ENCODE measurements at regions not wholly inside any gene's neighbourhood (a gene's known extent, or its start where the extent isn't known, plus 50 kb on each side); places are given as distances from the start of the nearest gene placed in this dataset.
"Not testable (repeated sequence)": the region's sequence is repeated elsewhere in the genome, so short reads cannot be mapped to it uniquely, and the experiment has no call there.

GRCh38 chr5:40224421-40224820, 455.3 kb upstream of the PTGER4 start:
- DNase-seq (ENCODE audit: low read depth in 3 of 3): no peak

- DNase-seq (ENCODE audit: low read depth in 3 of 3): peak in 2 of 3 donors; percentile 14 to 20
Measured at GRCh38 chr5:40223884-40224402, 455.8 kb upstream of the PTGER4 start.

- no peak for DNase-seq (ENCODE audit: low read depth in 3 of 3)
Measured at GRCh38 chr5:40221796-40222195, 457.9 kb upstream of the PTGER4 start.

GRCh38 chr5:40221255-40221654, 458.5 kb upstream of the PTGER4 start:
- no peak for DNase-seq (ENCODE audit: low read depth in 3 of 3)

DNA sequence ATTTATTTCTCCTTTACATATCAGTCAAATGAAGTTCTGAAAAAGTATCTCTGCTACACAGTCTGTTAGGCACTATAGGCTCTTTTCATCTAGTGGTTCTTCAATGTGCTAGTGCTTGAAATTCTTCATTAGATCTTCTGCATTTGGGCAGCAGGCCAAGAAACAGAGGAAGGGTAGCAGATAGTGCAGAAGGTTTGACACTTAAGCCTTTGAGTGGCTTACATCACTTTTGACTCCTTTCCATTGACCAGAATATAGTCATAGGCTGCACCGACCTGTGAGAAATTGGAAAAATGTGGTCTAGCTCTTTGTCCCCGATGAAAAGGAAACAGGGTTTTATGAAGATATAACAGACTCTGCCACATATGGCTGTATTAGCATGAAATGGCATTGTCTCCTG, 459.5 kb upstream of the PTGER4 start:
- DNase-seq (ENCODE audit: low read depth in 3 of 3): no peak

DNA sequence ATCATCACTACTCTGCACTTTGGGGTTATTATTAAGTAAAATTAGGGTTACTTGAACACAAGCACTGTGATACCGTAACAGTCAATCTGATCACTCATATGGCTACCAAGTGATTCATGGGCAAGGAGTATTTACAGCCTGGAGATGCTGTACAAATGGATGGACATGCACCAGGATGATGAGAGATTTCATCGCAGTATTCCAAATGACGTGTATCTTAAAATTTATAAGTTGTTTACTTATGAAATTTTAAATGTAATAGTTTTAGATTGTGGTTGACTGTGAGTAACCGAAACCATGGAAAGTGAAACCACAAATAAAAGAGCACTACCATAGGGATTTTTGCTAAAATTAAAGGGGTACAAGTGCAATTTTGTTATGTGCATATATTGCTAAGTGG, 462.2 kb upstream of the PTGER4 start:
- no peak for DNase-seq (ENCODE audit: low read depth in 3 of 3)

- no peak for DNase-seq (ENCODE audit: low read depth in 3 of 3)
Measured at GRCh38 chr5:40210694-40211093, 469.0 kb upstream of the PTGER4 start.

DNA sequence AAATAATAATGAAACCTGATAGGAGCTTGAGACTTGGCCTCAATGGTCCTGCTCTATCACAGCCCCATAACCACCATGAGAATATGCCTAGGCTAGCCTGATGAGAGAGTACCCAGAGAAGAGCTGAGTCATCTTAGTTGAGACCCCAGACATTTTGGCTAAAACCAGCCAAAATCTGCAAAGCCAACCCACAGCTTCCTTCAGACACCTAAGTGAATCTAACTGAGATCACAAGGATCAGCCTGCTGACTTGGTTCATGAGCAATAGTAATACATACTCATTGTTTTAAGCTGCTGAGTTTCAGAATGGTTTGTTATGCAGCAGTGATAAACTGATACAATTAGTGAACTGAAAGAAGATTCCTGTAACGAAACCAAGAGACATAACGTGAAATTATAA, 473.7 kb upstream of the PTGER4 start:
- DNase-seq (ENCODE audit: low read depth in 3 of 3): no peak

DNA sequence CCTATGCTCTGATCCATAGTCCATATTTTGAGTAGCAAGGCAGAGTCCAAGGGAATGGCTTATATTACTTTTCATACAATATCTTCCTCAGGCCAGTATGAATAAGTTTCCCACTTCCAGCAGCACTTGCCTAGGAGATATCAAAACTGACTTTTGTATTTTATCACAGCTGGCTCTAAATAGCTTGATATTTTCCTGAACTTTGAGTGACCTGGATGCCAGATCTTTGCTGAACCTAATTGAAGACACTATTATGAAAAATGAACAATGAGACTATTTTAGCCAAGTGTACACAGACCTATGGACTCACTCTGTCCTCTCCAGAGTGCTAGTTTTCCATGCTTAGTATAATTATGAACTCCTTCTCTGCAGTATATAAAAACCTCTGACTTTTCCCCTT, 475.6 kb upstream of the PTGER4 start:
- no peak for DNase-seq (ENCODE audit: low read depth in 3 of 3)

GRCh38 chr5:40202814-40203440, 476.8 kb upstream of the PTGER4 start:
- DNase-seq (ENCODE audit: low read depth in 3 of 3): no peak

DNA sequence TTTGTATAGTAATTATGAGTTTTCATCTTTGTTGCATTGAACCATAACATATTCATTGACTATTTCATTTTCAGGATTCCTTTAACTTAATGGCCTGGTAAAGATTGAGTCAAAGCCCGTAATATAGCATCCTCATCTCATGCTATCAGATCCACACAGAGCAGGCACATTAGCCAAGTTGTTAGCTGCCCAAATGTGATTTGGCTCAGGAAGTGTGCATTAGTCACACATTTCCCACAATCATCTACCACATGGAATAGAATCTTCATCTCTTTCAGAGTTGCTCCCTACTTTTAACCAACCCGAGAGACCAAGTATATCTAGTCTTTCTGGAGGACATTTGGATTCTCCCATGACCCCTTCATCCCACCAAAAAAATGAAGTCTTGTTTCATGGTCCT, 481.0 kb upstream of the PTGER4 start:
- no peak for DNase-seq (ENCODE audit: low read depth in 3 of 3)

DNA sequence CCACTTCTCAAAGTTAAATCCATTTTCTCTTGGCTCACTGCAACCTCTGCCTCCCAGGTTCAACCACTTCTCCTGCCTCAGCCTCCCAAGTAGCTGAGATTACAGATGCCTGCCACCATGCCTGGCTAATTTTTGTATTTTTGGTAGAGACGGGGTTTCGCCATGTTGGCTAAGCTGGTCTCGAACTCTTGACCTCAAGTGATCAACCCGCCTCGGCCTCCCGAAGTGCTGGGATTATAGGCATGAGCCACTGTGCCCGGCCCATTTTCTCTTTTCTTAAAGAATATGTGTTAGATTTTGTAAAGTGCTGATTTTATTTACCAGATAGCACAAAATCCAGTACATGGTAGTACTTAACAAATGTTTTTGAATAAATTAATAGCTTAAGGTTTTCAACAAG, 484.1 kb upstream of the PTGER4 start:
- not testable (repeated sequence) for DNase-seq (ENCODE audit: low read depth in 3 of 3)

DNA sequence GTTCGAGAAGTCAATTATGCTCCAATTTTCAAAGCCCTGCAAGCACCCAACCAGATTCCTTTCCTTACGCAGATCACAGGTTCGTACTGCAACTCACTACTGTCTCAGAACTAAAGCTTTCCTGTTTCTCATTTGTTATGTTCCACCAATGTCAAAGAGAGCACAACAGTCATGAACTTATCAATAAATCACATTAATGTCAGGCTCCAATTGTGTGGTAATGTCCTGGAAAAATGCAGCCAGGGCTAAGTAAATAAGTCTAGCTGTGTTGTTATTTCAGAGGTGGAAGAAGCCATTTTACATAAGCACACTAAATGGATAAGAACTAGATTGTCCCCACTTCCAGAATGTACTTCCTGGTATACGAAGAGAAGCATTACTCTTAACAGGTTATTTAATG, 488.6 kb upstream of the PTGER4 start:
- DNase-seq (ENCODE audit: low read depth in 3 of 3): no peak

GRCh38 chr5:40172721-40173120, 507.0 kb upstream of the PTGER4 start:
- no peak for DNase-seq (ENCODE audit: low read depth in 3 of 3)

GRCh38 chr5:40171971-40172370, 507.7 kb upstream of the PTGER4 start:
- no peak for DNase-seq (ENCODE audit: low read depth in 3 of 3)

GRCh38 chr5:40167283-40167682, 512.4 kb upstream of the PTGER4 start:
- DNase-seq (ENCODE audit: low read depth in 3 of 3): no peak

GRCh38 chr5:40166802-40167201, 512.9 kb upstream of the PTGER4 start:
- no peak for DNase-seq (ENCODE audit: low read depth in 3 of 3)

- DNase-seq (ENCODE audit: low read depth in 3 of 3): no peak
Measured at GRCh38 chr5:40165789-40166728, 513.7 kb upstream of the PTGER4 start.

DNA sequence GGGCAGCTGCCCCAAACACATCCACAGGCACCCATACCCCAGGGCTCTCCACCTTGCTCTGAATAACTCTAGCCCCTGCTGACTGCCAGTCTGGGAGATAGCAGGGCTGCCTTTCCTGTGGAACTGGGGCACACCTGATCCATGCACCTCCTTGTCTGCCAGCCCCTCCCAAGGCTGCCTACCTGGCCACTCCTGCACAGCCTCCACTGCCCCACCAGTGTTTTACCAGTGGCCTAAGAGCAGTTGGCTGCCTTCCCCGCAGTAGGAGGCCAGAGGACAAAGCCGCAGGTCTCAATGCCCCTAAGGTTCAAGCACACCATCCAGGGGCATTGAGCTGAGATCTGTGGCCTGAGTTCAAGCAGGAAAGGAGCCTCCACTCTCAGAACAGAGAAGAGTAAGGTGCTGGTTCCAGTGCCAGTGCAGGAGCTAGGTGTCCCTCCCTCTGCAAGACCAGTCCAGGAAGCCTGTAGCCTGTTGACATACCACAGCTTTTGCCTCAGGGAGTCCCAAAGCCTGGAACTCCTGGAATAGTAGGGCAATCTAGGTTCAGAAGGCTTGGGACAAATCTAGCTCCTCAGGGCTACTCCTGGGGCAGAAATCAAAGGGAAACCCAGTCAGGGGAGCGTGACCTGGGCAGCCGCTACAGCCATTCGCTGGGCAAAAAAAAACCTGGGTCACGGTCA, 514.5 kb upstream of the PTGER4 start:
- DNase-seq (ENCODE audit: low read depth in 3 of 3): no peak

GRCh38 chr5:40160435-40160834, 519.3 kb upstream of the PTGER4 start:
- no peak for DNase-seq (ENCODE audit: low read depth in 3 of 3)

GRCh38 chr5:40154194-40154593, 525.5 kb upstream of the PTGER4 start:
- DNase-seq (ENCODE audit: low read depth in 3 of 3): no peak

- DNase-seq (ENCODE audit: low read depth in 3 of 3): no peak
Measured at GRCh38 chr5:40150896-40151295, 528.8 kb upstream of the PTGER4 start.
